ENCODE measurements at regions not wholly inside any gene's neighbourhood (a gene's known extent, or its start where the extent isn't known, plus 50 kb on each side); places are given as distances from the start of the nearest gene placed in this dataset.
A peak's percentile ranks its signal among the peaks of the same experiment; 100 is the strongest.

GRCh38 chr3:178422406-178422805 is 113.8 kb upstream of the KCNMB2 start:
- H3K4me2 ChIP-seq (ENCODE audit: low read length) = no peak overlapping the region
- H3K9me2 ChIP-seq (replicated peaks; ENCODE audit: control insufficient read depth, low read length) = no peaks in the 10 kb centered on the region
- TF ChIP-seq CTCF (IDR thresholded peaks at IDR 0.05; ENCODE audit: low read depth, low read length, poor library complexity, severe bottlenecking) = no peak
- no peak for TF ChIP-seq EZH2phosphoT487 (IDR thresholded peaks at IDR 0.05; ENCODE audit: borderline replicate concordance, low read length)
- H3K79me2 ChIP-seq (ENCODE audit: control insufficient read depth, low read length) = no peaks in the 10 kb centered on the region
- H3K9me3 ChIP-seq (ENCODE audit: control insufficient read depth, insufficient read depth, low read length) = no peaks in the 10 kb centered on the region
- H4K20me1 ChIP-seq (ENCODE audit: control insufficient read depth, insufficient read depth, low read depth, low read length) = no peaks in the 10 kb centered on the region
- H3K27ac ChIP-seq (ENCODE audit: low read depth, low read length) = no peak overlapping the region
- no peaks in the 10 kb centered on the region for H3F3A ChIP-seq (ENCODE audit: control insufficient read depth, insufficient read depth)
- no peaks in the 10 kb centered on the region for H3K4me1 ChIP-seq (ENCODE audit: control insufficient read depth, low read length)
- H3K36me3 ChIP-seq (ENCODE audit: control insufficient read depth, low read length) = no peaks in the 10 kb centered on the region
- no peaks in the 10 kb centered on the region for H3K27me3 ChIP-seq (ENCODE audit: control insufficient read depth, low read length)
- H3K4me3 ChIP-seq (ENCODE audit: low read length) = no peak overlapping the region

- no peak overlapping the region for H3K27ac ChIP-seq (ENCODE audit: low read depth, low read length)
- TF ChIP-seq EZH2phosphoT487 (IDR thresholded peaks at IDR 0.05; ENCODE audit: borderline replicate concordance, low read length) = no peak
- TF ChIP-seq CTCF (IDR thresholded peaks at IDR 0.05; ENCODE audit: low read depth, low read length, poor library complexity, severe bottlenecking) = no peak
- no peaks in the 10 kb centered on the region for H3K9me2 ChIP-seq (replicated peaks; ENCODE audit: control insufficient read depth, low read length)
- no peaks in the 10 kb centered on the region for H3K4me1 ChIP-seq (ENCODE audit: control insufficient read depth, low read length)
- no peaks in the 10 kb centered on the region for H3K36me3 ChIP-seq (ENCODE audit: control insufficient read depth, low read length)
- H3F3A ChIP-seq (ENCODE audit: control insufficient read depth, insufficient read depth) = no peaks in the 10 kb centered on the region
- H3K4me2 ChIP-seq (ENCODE audit: low read length) = no peak overlapping the region
- H3K4me3 ChIP-seq (ENCODE audit: low read length) = no peak overlapping the region
- no peaks in the 10 kb centered on the region for H3K27me3 ChIP-seq (ENCODE audit: control insufficient read depth, low read length)
- no peaks in the 10 kb centered on the region for H3K9me3 ChIP-seq (ENCODE audit: control insufficient read depth, insufficient read depth, low read length)
- H4K20me1 ChIP-seq (ENCODE audit: control insufficient read depth, insufficient read depth, low read depth, low read length) = no peaks in the 10 kb centered on the region
- H3K79me2 ChIP-seq (ENCODE audit: control insufficient read depth, low read length) = no peaks in the 10 kb centered on the region
These were observed 108.2 kb upstream of the KCNMB2 start for GRCh38 chr3:178428037-178428436.

- Histone ChIP-seq H3K36me3 (ENCODE audit: control insufficient read depth, low read length) (no peaks in the 10 kb centered on the region), H3F3A (ENCODE audit: control insufficient read depth, insufficient read depth) (no peaks in the 10 kb centered on the region), H3K4me2 (ENCODE audit: low read length) (no peak overlapping the region), H3K79me2 (ENCODE audit: control insufficient read depth, low read length) (no peaks in the 10 kb centered on the region), H4K20me1 (ENCODE audit: control insufficient read depth, insufficient read depth, low read depth, low read length) (no peaks in the 10 kb centered on the region), H3K4me3 (ENCODE audit: low read length) (no peak overlapping the region), H3K9me2 (replicated peaks; ENCODE audit: control insufficient read depth, low read length) (no peaks in the 10 kb centered on the region), H3K4me1 (ENCODE audit: control insufficient read depth, low read length) (peaks cover 20% of the 10 kb centered on the region), H3K27ac (ENCODE audit: low read depth, low read length) (no peak overlapping the region), H3K27me3 (ENCODE audit: control insufficient read depth, low read length) (no peaks in the 10 kb centered on the region), H3K9me3 (ENCODE audit: control insufficient read depth, insufficient read depth, low read length) (no peaks in the 10 kb centered on the region)
- TF ChIP-seq EZH2phosphoT487 (IDR thresholded peaks at IDR 0.05; ENCODE audit: borderline replicate concordance, low read length) (no peak), CTCF (IDR thresholded peaks at IDR 0.05; ENCODE audit: low read depth, low read length, poor library complexity, severe bottlenecking) (peak; percentile 42)
These were observed 101.9 kb upstream of the KCNMB2 start for GRCh38 chr3:178434206-178434805.
